ENCODE measurements at regions not wholly inside any gene's neighbourhood (a gene's known extent, or its start where the extent isn't known, plus 50 kb on each side); places are given as distances from the start of the nearest gene placed in this dataset.

GRCh38 chr7:26043801-26044200 lies 108.2 kb upstream of the NFE2L3 start:
- TF ChIP-seq, protein P1, sequence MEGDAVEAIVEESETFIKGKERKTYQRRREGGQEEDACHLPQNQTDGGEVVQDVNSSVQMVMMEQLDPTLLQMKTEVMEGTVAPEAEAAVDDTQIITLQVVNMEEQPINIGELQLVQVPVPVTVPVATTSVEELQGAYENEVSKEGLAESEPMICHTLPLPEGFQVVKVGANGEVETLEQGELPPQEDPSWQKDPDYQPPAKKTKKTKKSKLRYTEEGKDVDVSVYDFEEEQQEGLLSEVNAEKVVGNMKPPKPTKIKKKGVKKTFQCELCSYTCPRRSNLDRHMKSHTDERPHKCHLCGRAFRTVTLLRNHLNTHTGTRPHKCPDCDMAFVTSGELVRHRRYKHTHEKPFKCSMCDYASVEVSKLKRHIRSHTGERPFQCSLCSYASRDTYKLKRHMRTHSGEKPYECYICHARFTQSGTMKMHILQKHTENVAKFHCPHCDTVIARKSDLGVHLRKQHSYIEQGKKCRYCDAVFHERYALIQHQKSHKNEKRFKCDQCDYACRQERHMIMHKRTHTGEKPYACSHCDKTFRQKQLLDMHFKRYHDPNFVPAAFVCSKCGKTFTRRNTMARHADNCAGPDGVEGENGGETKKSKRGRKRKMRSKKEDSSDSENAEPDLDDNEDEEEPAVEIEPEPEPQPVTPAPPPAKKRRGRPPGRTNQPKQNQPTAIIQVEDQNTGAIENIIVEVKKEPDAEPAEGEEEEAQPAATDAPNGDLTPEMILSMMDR (IDR thresholded peaks at IDR 0.05), result no peak
- no peak for TF ChIP-seq POLR2A (IDR thresholded peaks at IDR 0.05; ENCODE audit: low read depth)
- no peak for TF ChIP-seq POLR2AphosphoS5 (IDR thresholded peaks at IDR 0.05)
- no peak for TF ChIP-seq EP300 (IDR thresholded peaks at IDR 0.05)
